ENCODE measurements at regions not wholly inside any gene's neighbourhood (a gene's known extent, or its start where the extent isn't known, plus 50 kb on each side); places are given as distances from the start of the nearest gene placed in this dataset.

- no peak for TF ChIP-seq CTCF (IDR thresholded peaks at IDR 0.05; ENCODE audit: low read depth, low read length, missing input control)
- no peak for TF ChIP-seq JUND (IDR thresholded peaks at IDR 0.05)
- TF ChIP-seq EGR1 (IDR thresholded peaks at IDR 0.05; ENCODE audit: low read depth in 2 of 2) = no peak
- no peak for TF ChIP-seq REST (IDR thresholded peaks at IDR 0.05)
- TF ChIP-seq MAX (IDR thresholded peaks at IDR 0.05) = no peak
- TF ChIP-seq ATF3 (IDR thresholded peaks at IDR 0.05) = no peak
- TF ChIP-seq SP1 (IDR thresholded peaks at IDR 0.05) = no peak
- TF ChIP-seq RXRA (IDR thresholded peaks at IDR 0.05) = no peak
- no peak for TF ChIP-seq ZBTB33 (IDR thresholded peaks at IDR 0.05)
- TF ChIP-seq YY1 (IDR thresholded peaks at IDR 0.05) = no peak
- TF ChIP-seq TAF1 (conservative IDR thresholded peaks at IDR 0.05) = no peak
These were observed 131.8 kb downstream of the FOXB1 start for GRCh38 chr15:60135961-60136360.
